H1 (cell line): ENCODE measurements at regions not wholly inside any gene's neighbourhood (a gene's known extent, or its start where the extent isn't known, plus 50 kb on each side); places are given as distances from the start of the nearest gene placed in this dataset.

Source experiments
- BRCA1 ChIP-seq: IDR thresholded peaks from 2 replicates; pipeline ENCODE4 v1.6.1; 2012; ENCODE audit warnings: low read depth, low read length, improper control_type of control experiment
- CTCF ChIP-seq, 3 experiments: IDR thresholded peaks; 1 replicate in 2 of 3; 2 replicates in 1 of 3; pipeline versions ENCODE4 v1.5.1 to v1.6.1; 2011; ENCODE audit warnings: low read length in 3 of 3, mild to moderate bottlenecking in 3 of 3, inconsistent platforms in 2 of 3, low read depth in 1 of 3, moderate library complexity in 1 of 3; ENCODE audit not compliant: insufficient read depth in 1 of 3; ENCODE audit errors: control extremely low read depth in 1 of 3
- EP300 ChIP-seq, 2 experiments: IDR thresholded peaks; 1 replicate in 1 of 2; 2 replicates in 1 of 2; pipeline ENCODE4 v1.6.1; 2011 to 2012; ENCODE audit warnings: low read depth in 2 of 2, low read length in 2 of 2, mild to moderate bottlenecking in 2 of 2, borderline replicate concordance in 1 of 2, inconsistent platforms in 1 of 2, moderate library complexity in 1 of 2
- JUN ChIP-seq: IDR thresholded peaks from 2 replicates; pipeline ENCODE4 v1.6.1; 2011; ENCODE audit warnings: low read depth, mild to moderate bottlenecking, improper control_type of control experiment, low read length
- POLR2A ChIP-seq, 2 experiments: IDR thresholded peaks; 1 replicate in 1 of 2; 2 replicates in 1 of 2; pipeline ENCODE4 v1.6.1; 2011; ENCODE audit warnings: low read depth in 2 of 2, low read length in 2 of 2, mild to moderate bottlenecking in 2 of 2; ENCODE audit errors: control extremely low read depth in 1 of 2
- POLR2AphosphoS5 ChIP-seq: IDR thresholded peaks from 2 replicates; pipeline ENCODE4 v1.6.1; 2011; ENCODE audit warnings: low read depth, low read length
- TAF1 ChIP-seq: IDR thresholded peaks from 2 replicates; pipeline ENCODE4 v1.6.1; 2011; ENCODE audit warnings: mild to moderate bottlenecking, low read depth, low read length
- YY1 ChIP-seq: IDR thresholded peaks from 2 replicates; pipeline ENCODE4 v1.6.1; 2011; ENCODE audit warnings: low read depth, mild to moderate bottlenecking, low read length
- ZNF274 ChIP-seq: IDR thresholded peaks from 2 replicates; pipeline ENCODE4 v1.7.0; 2012; ENCODE audit warnings: low read length, borderline replicate concordance; ENCODE audit errors: extremely low read depth
- TF ChIP-seq, protein P1 (sequence below): IDR thresholded peaks from 2 replicates; pipeline ENCODE4 v1.6.1; 2011; ENCODE audit warnings: low read length, improper control_type of control experiment

DNA sequence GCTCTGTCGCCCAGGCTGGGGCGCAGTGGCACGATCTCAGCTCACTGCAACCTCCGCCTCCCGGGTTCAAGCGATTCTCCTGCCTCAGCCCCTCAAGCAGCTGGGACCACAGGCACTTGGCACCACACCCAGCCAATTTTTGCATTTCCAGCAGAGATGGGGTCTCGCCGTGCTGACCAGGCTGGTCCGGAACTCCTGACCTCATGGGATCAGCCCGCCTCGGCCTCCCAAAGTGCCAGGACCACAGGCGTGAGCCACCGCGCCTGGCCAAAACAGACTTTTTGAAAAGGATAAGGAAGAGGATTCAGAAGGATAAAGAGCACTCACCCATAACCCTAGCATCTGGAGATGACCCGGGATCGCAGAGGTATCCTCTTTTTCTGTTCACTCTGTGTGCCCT, 224.5 kb upstream of the AGTR2 start:
- TF ChIP-seq CTCF (IDR thresholded peaks at IDR 0.05; ENCODE audit: control extremely low read depth in 1 of 3, insufficient read depth in 1 of 3, low read depth in 1 of 3, low read length in 3 of 3) (no peak), TAF1 (no peak), EP300 (IDR thresholded peaks at IDR 0.05; ENCODE audit: borderline replicate concordance in 1 of 2, low read depth in 2 of 2, low read length in 2 of 2) (no peak), POLR2A (IDR thresholded peaks at IDR 0.05; ENCODE audit: control extremely low read depth in 1 of 2, low read depth in 2 of 2, low read length in 2 of 2) (no peak), POLR2AphosphoS5 (no peak), ZNF274 (no peak), BRCA1 (no peak), YY1 (no peak), JUN (no peak)
- TF ChIP-seq, protein P1, sequence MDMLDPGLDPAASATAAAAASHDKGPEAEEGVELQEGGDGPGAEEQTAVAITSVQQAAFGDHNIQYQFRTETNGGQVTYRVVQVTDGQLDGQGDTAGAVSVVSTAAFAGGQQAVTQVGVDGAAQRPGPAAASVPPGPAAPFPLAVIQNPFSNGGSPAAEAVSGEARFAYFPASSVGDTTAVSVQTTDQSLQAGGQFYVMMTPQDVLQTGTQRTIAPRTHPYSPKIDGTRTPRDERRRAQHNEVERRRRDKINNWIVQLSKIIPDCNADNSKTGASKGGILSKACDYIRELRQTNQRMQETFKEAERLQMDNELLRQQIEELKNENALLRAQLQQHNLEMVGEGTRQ, result no peak
